Esophagus (tissue), 2 donors: ENCODE measurements at regions not wholly inside any gene's neighbourhood (a gene's known extent, or its start where the extent isn't known, plus 50 kb on each side); places are given as distances from the start of the nearest gene placed in this dataset.

Experiments
- H3K27ac ChIP-seq, 2 donors: one replicate each; pipeline ENCODE4 v1.5.1; 2013; ENCODE audit warnings: low read depth in 2 of 2, mild to moderate bottlenecking in 2 of 2, inconsistent platforms in 1 of 2, low read length in 1 of 2, moderate library complexity in 1 of 2
- H3K27me3 ChIP-seq, 2 donors: one replicate each; pipeline ENCODE4 v1.6.1; 2013; ENCODE audit warnings: low read length in 2 of 2, control low read depth in 1 of 2, mild to moderate bottlenecking in 1 of 2; ENCODE audit not compliant: insufficient read depth in 2 of 2, control insufficient read depth in 1 of 2
- H3K36me3 ChIP-seq, 2 donors: one replicate each; pipeline ENCODE4 v1.6.1; 2013; ENCODE audit warnings: low read length in 1 of 2; ENCODE audit not compliant: control insufficient read depth in 2 of 2, insufficient read depth in 2 of 2
- H3K4me1 ChIP-seq, 2 donors: one replicate each; pipeline ENCODE4 v1.6.1; 2013; ENCODE audit warnings: low read length in 1 of 2; ENCODE audit not compliant: control insufficient read depth in 2 of 2, insufficient read depth in 2 of 2
- H3K4me3 ChIP-seq, 2 donors: one replicate each; pipeline ENCODE4 v1.5.1; 2013; ENCODE audit warnings: low read length in 2 of 2, mild to moderate bottlenecking in 2 of 2, low read depth in 1 of 2, moderate library complexity in 1 of 2
- H3K9me3 ChIP-seq, 2 donors: one replicate each; pipeline ENCODE4 v1.6.1; 2013; ENCODE audit warnings: mild to moderate bottlenecking in 2 of 2, low read depth in 1 of 2, low read length in 1 of 2, moderate library complexity in 1 of 2; ENCODE audit not compliant: control insufficient read depth in 2 of 2, insufficient read depth in 1 of 2
- WGBS, 2 donors: extraction: QIAGEN DNeasy Blood & Tissue Kit; methylation state at CpG; one replicate each; pipeline ENCODE4 v1.1.7; 2013; 5-methylcytosine and 5-hydroxymethylcytosine counted together
- donor health status: healthy with polysubstance abuse.
- donor health status: Bipolar disorder and iron deficiency.

DNA sequence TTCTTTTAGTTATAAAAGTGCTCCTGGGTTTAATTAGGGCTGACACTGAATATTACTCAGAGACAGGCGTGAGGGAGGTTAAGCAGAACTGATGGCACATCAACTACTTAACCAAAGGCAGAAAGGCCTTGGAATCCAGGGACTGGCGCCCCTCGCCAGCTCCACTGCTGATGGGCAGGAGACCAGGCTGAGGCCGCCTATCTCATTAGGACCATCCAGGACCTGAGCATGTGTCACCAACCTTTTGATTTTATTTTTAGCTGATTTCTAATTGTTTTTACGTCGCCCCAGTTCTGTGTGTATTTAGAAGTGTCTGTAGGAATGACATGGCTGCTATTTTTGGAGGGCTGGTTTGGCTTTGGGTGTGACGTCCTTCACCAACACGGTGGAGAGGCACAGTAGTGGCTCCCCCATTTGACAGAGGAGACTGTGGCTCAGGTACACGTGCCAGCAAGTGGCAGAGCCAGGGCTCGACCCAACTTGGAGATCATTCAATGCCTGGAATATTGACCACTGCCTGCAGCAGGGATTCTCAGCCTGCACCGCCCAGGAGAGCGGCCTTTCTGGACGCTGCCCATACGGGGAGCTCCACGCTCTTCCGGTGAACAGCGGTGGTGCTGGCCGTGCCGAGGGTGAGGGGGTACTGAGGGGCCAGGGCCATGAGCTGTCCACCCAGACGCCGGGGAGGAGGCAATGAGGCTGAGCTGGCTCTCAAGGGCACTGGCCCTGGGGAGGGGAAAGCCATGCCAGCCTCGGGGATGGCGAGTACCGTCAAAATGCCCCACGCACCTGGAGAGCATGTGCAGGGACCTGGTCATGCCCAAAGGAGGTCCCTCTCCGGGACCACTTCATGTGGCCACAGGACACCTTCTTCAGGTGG lies 205.7 kb downstream of the ASB1 start:
- Histone ChIP-seq H3K36me3 (no peaks in the 10 kb centered on the region), H3K27ac (no peak overlapping the region)
- WGBS, 2 donors: 86 to 91% methylated on average over 26 of the region's 26 CpGs

DNA sequence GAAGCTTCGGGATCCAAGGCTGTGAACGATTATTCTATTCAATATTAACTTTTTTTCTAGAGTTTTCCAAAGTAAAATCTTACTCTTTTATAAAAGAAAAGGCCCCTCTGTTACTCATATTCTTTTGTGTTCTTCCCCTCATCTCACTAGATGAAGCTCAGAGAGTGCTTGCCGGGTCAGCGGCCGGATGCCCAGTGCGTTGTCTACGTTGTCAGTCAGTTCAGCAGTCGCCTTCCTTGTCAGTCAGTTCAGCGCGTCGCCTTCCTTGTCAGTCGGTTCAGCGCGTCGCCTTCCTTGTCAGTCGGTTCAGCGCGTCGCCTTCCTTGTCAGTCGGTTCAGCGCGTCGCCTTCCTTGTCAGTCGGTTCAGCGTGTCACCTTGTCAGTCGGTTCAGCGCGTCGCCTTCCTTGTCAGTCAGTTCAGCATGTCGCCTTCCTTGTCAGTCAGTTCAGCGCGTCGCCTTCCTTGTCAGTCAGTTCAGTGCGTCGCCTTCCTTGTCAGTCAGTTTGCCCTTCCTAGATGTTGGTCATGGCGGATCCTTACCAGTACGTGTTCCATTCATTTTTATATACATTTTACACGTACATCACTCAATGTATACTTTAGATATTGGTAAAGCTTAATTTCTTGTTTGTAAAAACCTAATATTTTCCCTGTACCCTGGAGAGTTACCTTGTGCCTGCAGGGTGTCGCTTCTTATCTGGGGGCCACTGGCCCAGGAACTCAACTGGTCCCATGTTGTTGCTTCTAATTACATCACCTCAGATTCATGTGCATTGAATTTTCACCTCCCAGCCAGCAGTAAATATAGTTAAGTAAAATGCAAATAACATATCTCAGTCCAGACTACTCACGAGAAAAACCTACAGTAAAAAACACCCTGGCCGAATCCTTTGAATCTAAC lies 206.9 kb downstream of the ASB1 start:
- H3K27ac ChIP-seq: no peak overlapping the region
- WGBS, 2 donors: 93% methylated on average over 41 of the region's 41 CpGs
- no peaks in the 10 kb centered on the region for H3K9me3 ChIP-seq
- no peak overlapping the region for H3K4me3 ChIP-seq
- no peaks in the 10 kb centered on the region for H3K27me3 ChIP-seq
- no peaks in the 10 kb centered on the region for H3K4me1 ChIP-seq
- H3K36me3 ChIP-seq: no peaks in the 10 kb centered on the region

More for the DNA sequence above, 205.7 kb downstream of the ASB1 start:
- H3K4me3 ChIP-seq: no peak overlapping the region
- H3K9me3 ChIP-seq: no peaks in the 10 kb centered on the region
- no peaks in the 10 kb centered on the region for H3K27me3 ChIP-seq
- no peaks in the 10 kb centered on the region for H3K4me1 ChIP-seq

DNA sequence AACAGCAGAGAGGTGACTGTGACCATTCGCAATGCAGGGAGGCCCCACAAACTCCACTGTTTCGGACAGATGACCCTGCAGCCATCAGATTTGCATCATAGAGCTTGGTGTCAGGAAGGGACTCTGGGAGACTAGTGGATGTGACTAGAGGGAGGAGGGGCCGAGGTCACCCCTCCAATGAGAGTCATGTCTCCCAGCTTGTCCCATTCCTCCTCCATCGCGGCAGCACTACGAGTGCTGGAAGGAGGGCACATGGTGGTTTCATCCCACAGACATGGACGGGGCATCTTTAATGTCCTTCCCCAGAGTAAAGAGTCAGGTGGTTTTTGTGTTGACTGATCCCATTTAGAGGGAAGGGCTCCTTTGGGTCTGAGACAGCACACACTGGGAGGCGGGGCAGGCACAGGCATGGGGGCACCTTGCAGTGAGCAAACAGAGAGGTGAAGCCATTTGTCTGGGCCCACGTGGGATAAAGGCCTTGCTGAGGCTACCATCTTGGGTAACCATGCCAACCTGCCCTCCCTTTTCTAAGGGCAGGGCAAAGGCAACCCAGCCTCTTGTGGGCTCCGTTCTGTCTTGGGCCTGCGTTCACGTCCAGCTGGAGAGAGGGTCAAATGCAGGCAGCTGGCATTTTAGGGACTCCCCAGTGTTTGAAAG lies 208.1 kb downstream of the ASB1 start:
- Histone ChIP-seq H3K27me3 (no peaks in the 10 kb centered on the region), H3K36me3 (no peaks in the 10 kb centered on the region), H3K4me1 (peaks cover 0 to 2% of the 10 kb centered on the region in 2 donors), H3K27ac (no peak overlapping the region), H3K9me3 (no peaks in the 10 kb centered on the region), H3K4me3 (no peak overlapping the region)
- 85 to 88% methylated on average over 12 of the region's 12 CpGs for WGBS, 2 donors

DNA sequence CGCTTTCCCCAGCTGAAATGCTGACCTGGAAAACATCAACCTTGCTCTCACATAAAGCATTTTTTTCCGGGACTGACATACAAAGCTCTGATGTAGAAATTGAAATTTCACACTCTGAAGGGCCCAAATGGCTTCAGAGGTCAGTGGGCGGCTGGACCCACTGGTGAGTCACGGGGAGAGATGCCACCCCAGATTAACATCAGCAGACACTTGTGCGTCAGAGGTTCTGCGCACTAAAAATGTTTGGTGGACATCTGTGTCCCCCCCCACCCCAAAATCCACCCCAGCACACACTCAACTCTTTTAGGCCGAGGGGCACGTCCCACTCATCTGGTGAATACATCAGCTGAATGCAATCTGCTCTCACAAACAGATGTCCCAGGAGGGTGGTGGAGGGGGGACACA lies 208.9 kb downstream of the ASB1 start:
- Histone ChIP-seq H3K9me3 (no peaks in the 10 kb centered on the region), H3K4me3 (no peak overlapping the region), H3K36me3 (no peaks in the 10 kb centered on the region), H3K27ac (no peak overlapping the region), H3K4me1 (peaks cover 0 to 2% of the 10 kb centered on the region in 2 donors), H3K27me3 (no peaks in the 10 kb centered on the region)
- 83 to 86% methylated on average over 8 of the region's 8 CpGs for WGBS, 2 donors

- H3K36me3 ChIP-seq: no peaks in the 10 kb centered on the region
- H3K27ac ChIP-seq: no peak overlapping the region
- H3K9me3 ChIP-seq: no peaks in the 10 kb centered on the region
- no peak overlapping the region for H3K4me3 ChIP-seq
- peaks cover 0 to 2% of the 10 kb centered on the region in 2 donors for H3K4me1 ChIP-seq
- 82 to 84% methylated on average over 23 of the region's 23 CpGs for WGBS, 2 donors
- H3K27me3 ChIP-seq: no peaks in the 10 kb centered on the region
These were observed 209.7 kb downstream of the ASB1 start for GRCh38 chr2:238636269-238637073.

DNA sequence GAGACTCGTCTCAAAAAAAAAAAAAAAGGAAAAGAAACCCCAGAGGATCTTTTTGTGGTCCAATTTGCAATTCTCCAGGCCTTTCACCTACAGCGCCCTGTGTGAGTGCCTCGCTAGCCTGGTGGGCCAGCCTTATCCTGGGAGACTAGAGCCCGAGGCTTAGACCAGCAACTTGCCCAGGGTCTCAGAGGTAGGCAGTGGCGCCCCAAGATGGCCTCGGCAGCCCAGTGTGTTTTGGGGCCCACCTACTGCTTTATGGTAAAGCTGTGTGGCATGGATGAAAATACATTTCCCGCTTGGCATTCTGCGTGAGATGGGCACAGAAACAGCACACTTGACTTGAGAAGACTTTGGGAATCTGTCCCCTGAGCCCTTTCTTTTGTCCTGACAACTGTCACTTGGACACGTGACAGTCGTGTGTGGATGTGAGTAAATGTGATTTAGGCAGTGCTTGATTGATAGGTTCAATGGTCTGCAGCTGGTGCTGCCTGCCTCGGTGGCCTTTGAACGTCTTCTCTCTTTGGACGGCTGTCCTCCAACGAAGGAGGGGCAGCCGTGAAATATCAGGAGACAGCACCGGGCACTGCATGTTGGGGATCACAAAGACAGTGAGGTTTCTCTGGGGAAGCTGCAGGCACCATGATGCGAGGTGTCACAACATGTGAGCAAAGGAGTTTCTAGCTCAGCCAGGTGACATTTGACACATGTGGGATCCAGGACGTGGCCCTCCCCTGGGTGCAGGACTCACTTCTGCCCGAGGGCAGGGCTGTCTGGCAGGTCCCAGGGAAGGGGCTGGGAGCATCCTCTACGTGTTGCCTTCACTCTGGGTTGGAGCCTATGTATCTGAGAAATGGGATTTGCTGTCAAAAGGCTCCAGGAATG lies 209.5 kb upstream of the TWIST2 start:
- H3K4me1 ChIP-seq: peaks cover 0 to 2% of the 10 kb centered on the region in 2 donors
- H3K9me3 ChIP-seq: no peaks in the 10 kb centered on the region
- H3K27ac ChIP-seq: no peak overlapping the region
- H3K36me3 ChIP-seq: no peaks in the 10 kb centered on the region
- 80 to 84% methylated on average over 19 to 20 of the region's 20 CpGs for WGBS, 2 donors
- no peaks in the 10 kb centered on the region for H3K27me3 ChIP-seq
- H3K4me3 ChIP-seq: no peak overlapping the region

- Histone ChIP-seq H3K27me3 (no peaks in the 10 kb centered on the region), H3K9me3 (no peaks in the 10 kb centered on the region), H3K36me3 (no peaks in the 10 kb centered on the region), H3K4me1 (peaks cover 0 to 6% of the 10 kb centered on the region in 2 donors), H3K4me3 (no peak overlapping the region), H3K27ac (no peak overlapping the region)
- WGBS, 2 donors: 74 to 81% methylated on average over 17 of the region's 17 CpGs
These were observed 208.8 kb upstream of the TWIST2 start for GRCh38 chr2:238638982-238639628.

- Histone ChIP-seq H3K4me1 (peaks cover 0 to 8% of the 10 kb centered on the region in 2 donors), H3K27me3 (no peaks in the 10 kb centered on the region), H3K4me3 (no peak overlapping the region), H3K9me3 (no peaks in the 10 kb centered on the region), H3K27ac (no peak overlapping the region), H3K36me3 (no peaks in the 10 kb centered on the region)
- WGBS, 2 donors: 57 to 62% methylated on average over 8 of the region's 8 CpGs
These were observed 207.4 kb upstream of the TWIST2 start for GRCh38 chr2:238640486-238640885.
